HCT116 (cell line): ENCODE measurements at regions not wholly inside any gene's neighbourhood (a gene's known extent, or its start where the extent isn't known, plus 50 kb on each side); places are given as distances from the start of the nearest gene placed in this dataset.

ENCODE experiments used
- ATAC-seq: fragments of 200-7000 bp; cut with Tn5 transposase; 2 replicates; pipeline ENCODE4 v1.9.1; 2020; ENCODE audit warnings: mild to moderate bottlenecking, moderate library complexity
- BruUV-seq: library from RNA; stranded (reverse); fragments of 400-500 nt; replicated peaks from 2 replicates; lab custom pipeline; 2021; lab: Mats Ljungman, UMichigan
- CTCF ChIA-PET: fragments of 300-600 bp; sonication (Branson Sonifier 250); formaldehyde crosslinking; loops from one replicate; lab custom pipeline; 2021; ENCODE audit warnings: antibody characterized with exemption; lab: Charles Lee
- POLR2A ChIA-PET: fragments of 300-600, 350-600 bp; sonication (Branson Sonifier 250); formaldehyde crosslinking; loops from one replicate; lab custom pipeline; 2021; ENCODE audit warnings: antibody characterized with exemption; lab: Charles Lee
- RAD21 ChIA-PET, 2 experiments: fragments of 300-600 bp; sonication (Branson Sonifier 250); formaldehyde crosslinking; loops; one replicate each; lab custom pipeline; 2023; ENCODE audit warnings: low total read pairs in 2 of 2; ENCODE audit not compliant: uncharacterized antibody in 2 of 2, unreplicated experiment in 2 of 2, low non-redundant PET in 1 of 2; lab: Charles Lee
- DNase-seq: peaks from one replicate; pipeline ENCODE4 v3.0.0-alpha.2; 2010; ENCODE audit warnings: low read depth, low spot score
- H2AFZ ChIP-seq: fragments of 200-600 bp; shearing (Covaris generic), sonication (generic); 2 replicates; pipeline ENCODE4 v1.6.1; 2017; ENCODE audit warnings: low read depth, mixed run types, mixed read lengths, antibody characterized with exemption, low read length; ENCODE audit not compliant: poor library complexity, severe bottlenecking
- H3K27ac ChIP-seq: 2 replicates; pipeline ENCODE4 v1.5.1; 2012; ENCODE audit warnings: low read depth, low read length
- H3K27me3 ChIP-seq: fragments of 200-600 bp; sonication (generic); 2 replicates; pipeline ENCODE4 v1.6.1; 2016; ENCODE audit warnings: mixed run types, low read length, mixed read lengths; ENCODE audit not compliant: insufficient read depth
- H3K36me3 ChIP-seq, 2 experiments: fragments of 200-500 bp in 1 of 2; fragments of 200-600 bp in 1 of 2; sonication (Bioruptor generic) in 1 of 2; sonication (generic) in 1 of 2; 2 replicates each; pipeline versions ENCODE4 v1.5.1 to v1.6.1; 2014 to 2016; ENCODE audit warnings: low read length in 2 of 2, inconsistent platforms in 1 of 2, mixed read lengths in 1 of 2, mixed run types in 1 of 2; ENCODE audit not compliant: insufficient read depth in 2 of 2, control insufficient read depth in 1 of 2
- H3K4me1 ChIP-seq, 2 experiments: fragments of 200-600 bp in 1 of 2; sonication (generic) in 1 of 2; 2 replicates each; pipeline versions ENCODE4 v1.5.1 to v1.6.1; 2012 to 2017; ENCODE audit warnings: low read length in 2 of 2, inconsistent platforms in 1 of 2, mild to moderate bottlenecking in 1 of 2, mixed read lengths in 1 of 2, mixed run types in 1 of 2, moderate library complexity in 1 of 2; ENCODE audit not compliant: insufficient read depth in 2 of 2, control insufficient read depth in 1 of 2
- H3K4me2 ChIP-seq: fragments of 200-600 bp; sonication (generic); 2 replicates; pipeline ENCODE4 v1.6.1; 2017; ENCODE audit warnings: mixed run types, low read length, mixed read lengths
- H3K4me3 ChIP-seq, 2 experiments: fragments of 200-600 bp in 1 of 2; sonication (generic) in 1 of 2; replicated peaks in 1 of 2; 2 replicates each; pipeline ENCODE4 v1.5.1; 2011 to 2016; ENCODE audit warnings: low read length in 2 of 2, control low read depth in 1 of 2, low read depth in 1 of 2, mild to moderate bottlenecking in 1 of 2, mixed read lengths in 1 of 2, mixed run types in 1 of 2
- H3K79me2 ChIP-seq: fragments of 200-600 bp; sonication (generic); 2 replicates; pipeline ENCODE4 v1.6.1; 2017; ENCODE audit warnings: mild to moderate bottlenecking, mixed run types, low read length, moderate library complexity, mixed read lengths; ENCODE audit not compliant: insufficient read depth
- H3K9ac ChIP-seq: fragments of 200-600 bp; sonication (generic); 2 replicates; pipeline ENCODE4 v1.6.1; 2016; ENCODE audit warnings: low read length, mixed read lengths
- H3K9me2 ChIP-seq: fragments of 200-600 bp; sonication (generic), shearing (Covaris generic); 2 replicates; pipeline ENCODE4 v1.6.1; 2017; ENCODE audit warnings: mixed run types, mild to moderate bottlenecking, moderate library complexity; ENCODE audit not compliant: insufficient read depth
- H3K9me3 ChIP-seq, 2 experiments: fragments of 200-500 bp in 1 of 2; fragments of 200-600 bp in 1 of 2; sonication (Bioruptor generic) in 1 of 2; sonication (generic) in 1 of 2; 2 replicates each; pipeline ENCODE4 v1.6.1; 2014 to 2017; ENCODE audit warnings: low read length in 2 of 2, mixed read lengths in 2 of 2, inconsistent platforms in 1 of 2, low read depth in 1 of 2, mild to moderate bottlenecking in 1 of 2, mixed run types in 1 of 2, moderate library complexity in 1 of 2; ENCODE audit not compliant: control insufficient read depth in 1 of 2, insufficient read depth in 1 of 2
- H4K20me1 ChIP-seq: fragments of 200-600 bp; sonication (generic), shearing (Covaris generic); 2 replicates; pipeline ENCODE4 v1.6.1; 2017; ENCODE audit warnings: mixed run types, mild to moderate bottlenecking, moderate library complexity; ENCODE audit not compliant: insufficient read depth
- CBX3 ChIP-seq: IDR thresholded peaks from 2 replicates; pipeline ENCODE4 v1.6.1; 2012; ENCODE audit warnings: low read depth
- CEBPB ChIP-seq: IDR thresholded peaks from 2 replicates; pipeline ENCODE4 v1.6.1; 2012; ENCODE audit warnings: low read depth
- EGR1 ChIP-seq: IDR thresholded peaks from 2 replicates; pipeline ENCODE4 v1.6.1; 2012; ENCODE audit warnings: low read depth
- ELF1 ChIP-seq: IDR thresholded peaks from 2 replicates; pipeline ENCODE4 v1.6.1; 2012; ENCODE audit warnings: low read depth, borderline replicate concordance
- EZH2 ChIP-seq: fragments of 200-600 bp; sonication (generic); IDR thresholded peaks from 2 replicates; pipeline ENCODE4 v1.6.1; 2017; ENCODE audit warnings: antibody characterized with exemption, mixed run types
- EZH2phosphoT487 ChIP-seq: fragments of 200-600 bp; IDR thresholded peaks from 2 replicates; pipeline ENCODE4 v1.6.1; 2018; ENCODE audit warnings: antibody characterized with exemption, borderline replicate concordance
- POLR2A ChIP-seq: IDR thresholded peaks from 2 replicates; pipeline ENCODE4 v1.7.0; 2011; ENCODE audit warnings: borderline replicate concordance; ENCODE audit not compliant: insufficient read depth, insufficient read length; ENCODE audit errors: extremely low read depth
- POLR2AphosphoS5 ChIP-seq: IDR thresholded peaks from 2 replicates; pipeline ENCODE4 v1.6.1; 2011; ENCODE audit warnings: mild to moderate bottlenecking, low read depth, low read length, moderate library complexity
- RAD21 ChIP-seq: IDR thresholded peaks from 2 replicates; pipeline ENCODE4 v1.6.1; 2012; ENCODE audit warnings: low read depth, mild to moderate bottlenecking
- SP1 ChIP-seq: IDR thresholded peaks from 2 replicates; pipeline ENCODE4 v1.6.1; 2012; ENCODE audit warnings: low read depth
- YY1 ChIP-seq: IDR thresholded peaks from 2 replicates; pipeline ENCODE4 v1.6.1; 2011; ENCODE audit warnings: low read length, low read depth, moderate library complexity, mild to moderate bottlenecking; ENCODE audit not compliant: insufficient replicate concordance; ENCODE audit errors: extremely low read depth
- ZFX ChIP-seq: fragments of 450-650 bp; IDR thresholded peaks from 2 replicates; pipeline ENCODE4 v1.6.1; 2017
- intact Hi-C: fragments of 100-400 bp; cut with micrococcal nuclease; formaldehyde crosslinking; loops from 2 replicates; pipeline ENCODE4 v1.10.0; 2022
- TF ChIP-seq, protein P1 (sequence below), 3 experiments: fragments of 200-600 bp in 1 of 3; sonication (generic) in 1 of 3; IDR thresholded peaks in 2 of 3; conservative IDR thresholded peaks in 1 of 3; 2 replicates each; pipeline ENCODE4 v1.5.1; 2012 to 2017; ENCODE audit warnings: low read depth in 2 of 3, low read length in 2 of 3, antibody characterized with exemption in 1 of 3, borderline replicate concordance in 1 of 3, control low read depth in 1 of 3, mild to moderate bottlenecking in 1 of 3, mixed read lengths in 1 of 3, mixed run types in 1 of 3, moderate library complexity in 1 of 3; ENCODE audit not compliant: insufficient read depth in 1 of 3
- TF ChIP-seq, protein P2 (sequence below): IDR thresholded peaks from 2 replicates; pipeline ENCODE4 v1.6.1; 2012
- TF ChIP-seq, protein P3 (sequence below): IDR thresholded peaks from 2 replicates; pipeline ENCODE4 v1.6.1; 2011; ENCODE audit warnings: mild to moderate bottlenecking, low read length, moderate library complexity; ENCODE audit not compliant: insufficient replicate concordance; ENCODE audit errors: extremely low read depth
- TF ChIP-seq, protein P4 (sequence below): IDR thresholded peaks from 2 replicates; pipeline ENCODE4 v1.6.1; 2012; ENCODE audit warnings: low read depth
- TF ChIP-seq, protein P5 (sequence below): IDR thresholded peaks from 2 replicates; pipeline ENCODE4 v1.6.1; 2012

DNA sequence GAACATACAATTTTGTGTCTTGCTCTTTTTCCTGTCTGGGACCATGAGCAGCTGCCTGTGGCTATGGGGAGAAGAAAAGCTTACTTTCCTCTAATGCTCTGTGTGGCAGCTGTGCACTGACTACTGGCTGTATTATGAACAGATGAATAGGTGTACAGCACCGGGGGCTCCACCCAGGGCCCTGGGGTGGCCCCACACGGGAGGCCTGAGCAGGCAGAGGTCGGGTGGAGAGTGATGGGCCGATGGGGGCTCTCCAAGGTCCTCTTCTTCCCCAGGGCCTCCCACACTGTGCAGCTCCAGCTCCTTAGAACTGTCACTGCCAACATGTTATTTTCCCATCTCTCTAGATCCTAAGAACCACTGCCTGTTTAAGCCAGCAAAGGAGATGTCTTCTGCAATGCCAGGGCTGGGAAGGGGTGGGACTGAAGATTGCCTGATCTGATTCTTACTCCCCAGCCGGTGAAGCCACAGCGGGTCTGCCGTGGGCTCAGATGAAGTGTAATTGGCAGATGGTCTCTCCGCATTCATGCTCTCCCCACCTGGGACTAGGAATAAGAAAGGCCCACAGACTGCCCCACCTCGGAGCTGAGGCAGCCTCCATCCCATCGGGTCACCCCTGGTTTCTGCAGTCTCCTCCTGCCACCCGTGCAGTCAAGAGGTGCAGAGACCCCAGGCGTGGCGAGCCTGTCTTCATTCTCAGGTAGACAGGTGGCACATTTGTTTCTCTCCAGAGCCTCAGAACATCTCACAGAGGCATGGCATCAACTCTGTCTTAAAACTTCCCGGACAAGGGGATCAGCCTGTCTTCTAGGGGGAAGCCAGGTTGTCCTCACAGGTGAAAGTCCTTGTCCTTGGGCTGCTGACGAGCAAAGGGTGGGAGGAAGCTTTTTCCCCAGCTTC, 186.5 kb upstream of the GALNT2 start:
- peaks cover 58% of the 10 kb centered on the region for H3K27me3 ChIP-seq
- no peaks in the 10 kb centered on the region for H3K4me1 ChIP-seq
- no peak overlapping the region for H2AFZ ChIP-seq
- no peaks in the 10 kb centered on the region for H4K20me1 ChIP-seq
- no peak for ATAC-seq
- TF ChIP-seq, protein P1, sequence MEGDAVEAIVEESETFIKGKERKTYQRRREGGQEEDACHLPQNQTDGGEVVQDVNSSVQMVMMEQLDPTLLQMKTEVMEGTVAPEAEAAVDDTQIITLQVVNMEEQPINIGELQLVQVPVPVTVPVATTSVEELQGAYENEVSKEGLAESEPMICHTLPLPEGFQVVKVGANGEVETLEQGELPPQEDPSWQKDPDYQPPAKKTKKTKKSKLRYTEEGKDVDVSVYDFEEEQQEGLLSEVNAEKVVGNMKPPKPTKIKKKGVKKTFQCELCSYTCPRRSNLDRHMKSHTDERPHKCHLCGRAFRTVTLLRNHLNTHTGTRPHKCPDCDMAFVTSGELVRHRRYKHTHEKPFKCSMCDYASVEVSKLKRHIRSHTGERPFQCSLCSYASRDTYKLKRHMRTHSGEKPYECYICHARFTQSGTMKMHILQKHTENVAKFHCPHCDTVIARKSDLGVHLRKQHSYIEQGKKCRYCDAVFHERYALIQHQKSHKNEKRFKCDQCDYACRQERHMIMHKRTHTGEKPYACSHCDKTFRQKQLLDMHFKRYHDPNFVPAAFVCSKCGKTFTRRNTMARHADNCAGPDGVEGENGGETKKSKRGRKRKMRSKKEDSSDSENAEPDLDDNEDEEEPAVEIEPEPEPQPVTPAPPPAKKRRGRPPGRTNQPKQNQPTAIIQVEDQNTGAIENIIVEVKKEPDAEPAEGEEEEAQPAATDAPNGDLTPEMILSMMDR (IDR thresholded peaks at IDR 0.05 in 2 of 3, conservative IDR thresholded peaks at IDR 0.05 in 1 of 3; ENCODE audit: borderline replicate concordance in 1 of 3, insufficient read depth in 1 of 3, low read depth in 2 of 3, low read length in 2 of 3), result no peak
- TF ChIP-seq, protein P2, sequence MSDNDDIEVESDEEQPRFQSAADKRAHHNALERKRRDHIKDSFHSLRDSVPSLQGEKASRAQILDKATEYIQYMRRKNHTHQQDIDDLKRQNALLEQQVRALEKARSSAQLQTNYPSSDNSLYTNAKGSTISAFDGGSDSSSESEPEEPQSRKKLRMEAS, result no peak
- no peak for TF ChIP-seq EZH2
- no peak for TF ChIP-seq ZFX
- TF ChIP-seq EGR1, result no peak
- TF ChIP-seq, protein P3, sequence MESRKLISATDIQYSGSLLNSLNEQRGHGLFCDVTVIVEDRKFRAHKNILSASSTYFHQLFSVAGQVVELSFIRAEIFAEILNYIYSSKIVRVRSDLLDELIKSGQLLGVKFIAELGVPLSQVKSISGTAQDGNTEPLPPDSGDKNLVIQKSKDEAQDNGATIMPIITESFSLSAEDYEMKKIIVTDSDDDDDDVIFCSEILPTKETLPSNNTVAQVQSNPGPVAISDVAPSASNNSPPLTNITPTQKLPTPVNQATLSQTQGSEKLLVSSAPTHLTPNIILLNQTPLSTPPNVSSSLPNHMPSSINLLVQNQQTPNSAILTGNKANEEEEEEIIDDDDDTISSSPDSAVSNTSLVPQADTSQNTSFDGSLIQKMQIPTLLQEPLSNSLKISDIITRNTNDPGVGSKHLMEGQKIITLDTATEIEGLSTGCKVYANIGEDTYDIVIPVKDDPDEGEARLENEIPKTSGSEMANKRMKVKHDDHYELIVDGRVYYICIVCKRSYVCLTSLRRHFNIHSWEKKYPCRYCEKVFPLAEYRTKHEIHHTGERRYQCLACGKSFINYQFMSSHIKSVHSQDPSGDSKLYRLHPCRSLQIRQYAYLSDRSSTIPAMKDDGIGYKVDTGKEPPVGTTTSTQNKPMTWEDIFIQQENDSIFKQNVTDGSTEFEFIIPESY, result no peak
- TF ChIP-seq, protein P4, sequence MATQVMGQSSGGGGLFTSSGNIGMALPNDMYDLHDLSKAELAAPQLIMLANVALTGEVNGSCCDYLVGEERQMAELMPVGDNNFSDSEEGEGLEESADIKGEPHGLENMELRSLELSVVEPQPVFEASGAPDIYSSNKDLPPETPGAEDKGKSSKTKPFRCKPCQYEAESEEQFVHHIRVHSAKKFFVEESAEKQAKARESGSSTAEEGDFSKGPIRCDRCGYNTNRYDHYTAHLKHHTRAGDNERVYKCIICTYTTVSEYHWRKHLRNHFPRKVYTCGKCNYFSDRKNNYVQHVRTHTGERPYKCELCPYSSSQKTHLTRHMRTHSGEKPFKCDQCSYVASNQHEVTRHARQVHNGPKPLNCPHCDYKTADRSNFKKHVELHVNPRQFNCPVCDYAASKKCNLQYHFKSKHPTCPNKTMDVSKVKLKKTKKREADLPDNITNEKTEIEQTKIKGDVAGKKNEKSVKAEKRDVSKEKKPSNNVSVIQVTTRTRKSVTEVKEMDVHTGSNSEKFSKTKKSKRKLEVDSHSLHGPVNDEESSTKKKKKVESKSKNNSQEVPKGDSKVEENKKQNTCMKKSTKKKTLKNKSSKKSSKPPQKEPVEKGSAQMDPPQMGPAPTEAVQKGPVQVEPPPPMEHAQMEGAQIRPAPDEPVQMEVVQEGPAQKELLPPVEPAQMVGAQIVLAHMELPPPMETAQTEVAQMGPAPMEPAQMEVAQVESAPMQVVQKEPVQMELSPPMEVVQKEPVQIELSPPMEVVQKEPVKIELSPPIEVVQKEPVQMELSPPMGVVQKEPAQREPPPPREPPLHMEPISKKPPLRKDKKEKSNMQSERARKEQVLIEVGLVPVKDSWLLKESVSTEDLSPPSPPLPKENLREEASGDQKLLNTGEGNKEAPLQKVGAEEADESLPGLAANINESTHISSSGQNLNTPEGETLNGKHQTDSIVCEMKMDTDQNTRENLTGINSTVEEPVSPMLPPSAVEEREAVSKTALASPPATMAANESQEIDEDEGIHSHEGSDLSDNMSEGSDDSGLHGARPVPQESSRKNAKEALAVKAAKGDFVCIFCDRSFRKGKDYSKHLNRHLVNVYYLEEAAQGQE, result no peak
- no peak for TF ChIP-seq RAD21
- TF ChIP-seq YY1, result no peak
- TF ChIP-seq CEBPB, result no peak
- no peak for TF ChIP-seq SP1
- no peak for TF ChIP-seq CBX3
- no peak for TF ChIP-seq ELF1
- no peak for TF ChIP-seq POLR2A
- TF ChIP-seq, protein P5, sequence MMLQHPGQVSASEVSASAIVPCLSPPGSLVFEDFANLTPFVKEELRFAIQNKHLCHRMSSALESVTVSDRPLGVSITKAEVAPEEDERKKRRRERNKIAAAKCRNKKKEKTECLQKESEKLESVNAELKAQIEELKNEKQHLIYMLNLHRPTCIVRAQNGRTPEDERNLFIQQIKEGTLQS, result no peak
- no peak for TF ChIP-seq POLR2AphosphoS5
- no peak for TF ChIP-seq EZH2phosphoT487
- RAD21 ChIA-PET, result no interaction called here
- H3K4me2 ChIP-seq, result no peak overlapping the region
- H3K27ac ChIP-seq, result no peak overlapping the region
- intact Hi-C loops, result no loop called here
- BruUV-seq, result no TSS peak
- CTCF ChIA-PET, result no interaction called here
- H3K79me2 ChIP-seq, result no peaks in the 10 kb centered on the region
- H3K9me3 ChIP-seq, result no peaks in the 10 kb centered on the region
- H3K9me2 ChIP-seq, result no peaks in the 10 kb centered on the region
- POLR2A ChIA-PET, result no interaction called here
- no peak for DNase-seq
- no peak overlapping the region for H3K4me3 ChIP-seq
- H3K9ac ChIP-seq, result no peak overlapping the region
- no peaks in the 10 kb centered on the region for H3K36me3 ChIP-seq
